SJSA1 (cell line): ENCODE measurements at regions not wholly inside any gene's neighbourhood (a gene's known extent, or its start where the extent isn't known, plus 50 kb on each side); places are given as distances from the start of the nearest gene placed in this dataset.

Experiments
- DNase-seq, 2 experiments: peaks; one replicate each; pipeline ENCODE4 v3.0.0-alpha.2; 2015 to 2020; ENCODE audit warnings: low spot score in 2 of 2, low read depth in 1 of 2
- H3K27ac ChIP-seq: fragments of 250-450 bp; sonication (Bioruptor Pico); 2 replicates; pipeline ENCODE4 v1.5.1; 2020; ENCODE audit warnings: mild to moderate bottlenecking, moderate library complexity
- H3K27me3 ChIP-seq: fragments of 250-450 bp; sonication (Bioruptor Pico); replicated peaks from 2 replicates; pipeline ENCODE4 v1.5.1; 2020; ENCODE audit warnings: mild to moderate bottlenecking, moderate library complexity
- H3K36me3 ChIP-seq: fragments of 250-450 bp; sonication (Bioruptor Pico); 2 replicates; pipeline ENCODE4 v1.5.1; 2020; ENCODE audit warnings: mild to moderate bottlenecking
- H3K4me1 ChIP-seq: fragments of 250-450 bp; sonication (Bioruptor Pico); replicated peaks from 2 replicates; pipeline ENCODE4 v1.6.1; 2021; ENCODE audit warnings: mild to moderate bottlenecking
- H3K4me3 ChIP-seq: fragments of 250-450 bp; sonication (Bioruptor Pico); 2 replicates; pipeline ENCODE4 v1.5.1; 2020; ENCODE audit warnings: mild to moderate bottlenecking
- H3K9me3 ChIP-seq: fragments of 250-450 bp; sonication (Bioruptor Pico); replicated peaks from 2 replicates; pipeline ENCODE4 v1.5.1; 2020; ENCODE audit warnings: mild to moderate bottlenecking

DNA sequence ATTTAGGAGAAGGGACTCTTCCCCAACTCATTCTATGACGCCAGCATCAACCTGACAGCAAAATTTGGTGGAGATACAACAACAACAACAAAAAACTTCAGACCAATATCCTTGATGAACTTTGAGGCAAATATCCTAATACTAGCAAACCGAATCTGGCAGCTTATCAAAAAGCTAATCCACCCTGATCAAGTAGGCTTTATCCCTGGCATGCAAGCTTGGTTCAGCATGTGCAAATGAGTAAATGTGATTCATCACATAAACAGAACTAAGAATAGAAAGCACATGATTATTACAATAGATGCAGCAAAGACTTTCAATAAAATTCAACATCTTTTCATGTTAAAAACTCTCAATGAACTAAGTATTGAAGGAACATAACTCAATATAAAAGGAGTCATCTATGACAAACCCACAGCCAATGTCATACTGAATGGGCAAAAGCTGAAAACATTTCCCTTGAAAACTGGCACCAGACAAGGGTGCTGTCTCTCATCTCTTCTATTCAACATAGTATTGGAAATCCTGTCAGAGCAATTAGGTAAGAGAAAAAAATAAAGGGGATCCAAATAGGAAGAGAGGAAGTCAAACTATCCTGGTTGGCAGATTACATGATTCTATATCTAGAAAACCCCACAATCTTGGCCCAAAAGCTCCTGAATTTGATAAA lies 233.3 kb downstream of the CCDC59 start:
- no peaks in the 10 kb centered on the region for H3K36me3 ChIP-seq
- no peaks in the 10 kb centered on the region for H3K4me1 ChIP-seq
- no peak overlapping the region for H3K27ac ChIP-seq
- DNase-seq = no peak
- H3K9me3 ChIP-seq = no peaks in the 10 kb centered on the region
- no peaks in the 10 kb centered on the region for H3K27me3 ChIP-seq
- no peak overlapping the region for H3K4me3 ChIP-seq

DNA sequence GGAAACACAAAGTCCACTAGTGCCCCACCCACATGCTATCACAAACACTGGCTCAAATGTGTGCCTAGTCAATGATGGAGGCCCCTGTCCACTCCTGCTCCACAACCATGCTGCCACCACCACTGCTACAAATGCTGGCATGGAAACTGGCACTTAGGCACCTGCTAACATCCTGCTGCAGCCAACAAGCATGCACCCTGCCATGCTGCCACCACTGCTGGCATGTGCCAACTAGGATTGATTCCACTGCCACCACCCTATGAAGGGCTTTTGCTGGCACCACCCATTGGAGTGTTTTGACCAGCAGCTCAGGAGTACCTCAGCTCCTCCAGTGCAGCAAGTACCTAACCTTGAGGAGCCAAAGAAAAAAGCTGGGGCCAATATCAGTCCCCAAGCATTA lies 236.6 kb downstream of the CCDC59 start:
- no peak for DNase-seq
- H3K4me3 ChIP-seq = no peak overlapping the region
- no peak overlapping the region for H3K27ac ChIP-seq
- H3K27me3 ChIP-seq = no peaks in the 10 kb centered on the region
- no peaks in the 10 kb centered on the region for H3K4me1 ChIP-seq
- no peaks in the 10 kb centered on the region for H3K36me3 ChIP-seq
- H3K9me3 ChIP-seq = no peaks in the 10 kb centered on the region

DNA sequence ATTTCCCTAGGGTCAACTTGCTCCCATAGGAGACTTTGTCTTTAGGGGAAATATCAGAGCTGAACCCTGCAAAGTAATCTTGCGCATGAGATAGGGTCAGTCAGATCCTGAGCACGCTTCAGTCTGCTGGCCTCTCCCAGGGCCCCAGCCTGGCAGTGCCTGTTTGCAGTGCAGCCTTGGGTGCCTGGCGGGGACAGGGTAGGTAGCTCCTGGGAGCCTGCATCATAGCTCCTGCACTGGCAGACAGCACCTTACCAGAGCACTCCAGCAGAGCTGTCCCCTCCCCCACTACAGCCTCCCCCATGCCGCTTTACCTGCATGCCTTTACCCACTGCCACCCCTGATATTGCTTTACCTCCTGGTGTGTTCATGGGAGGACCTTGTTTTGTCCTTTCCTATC lies 237.3 kb downstream of the CCDC59 start:
- DNase-seq = no peak
- Histone ChIP-seq H3K4me3 (no peak overlapping the region), H3K36me3 (no peaks in the 10 kb centered on the region), H3K27ac (no peak overlapping the region), H3K4me1 (no peaks in the 10 kb centered on the region), H3K9me3 (no peaks in the 10 kb centered on the region), H3K27me3 (no peaks in the 10 kb centered on the region)

DNA sequence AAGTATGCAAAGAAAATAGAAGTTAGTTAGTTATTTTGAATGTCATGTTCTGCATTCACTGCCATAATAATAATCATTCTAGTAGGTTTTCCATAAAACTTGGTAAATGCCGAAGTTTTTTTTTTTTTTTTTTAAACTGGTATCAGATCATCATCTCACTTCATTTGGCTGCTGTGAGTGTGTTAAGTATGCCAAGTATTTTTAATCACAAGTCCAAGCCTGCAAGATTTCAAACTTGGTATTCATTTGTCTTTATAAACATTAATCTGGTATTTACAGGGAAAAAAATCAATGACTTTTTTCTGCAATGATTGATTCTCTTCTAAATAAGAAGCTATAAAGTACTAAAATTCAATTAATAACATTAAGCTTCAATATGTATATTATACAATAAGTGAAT lies 248.9 kb downstream of the CCDC59 start:
- no peak for DNase-seq
- no peaks in the 10 kb centered on the region for H3K27me3 ChIP-seq
- no peaks in the 10 kb centered on the region for H3K4me1 ChIP-seq
- H3K4me3 ChIP-seq = no peak overlapping the region
- no peaks in the 10 kb centered on the region for H3K36me3 ChIP-seq
- no peaks in the 10 kb centered on the region for H3K9me3 ChIP-seq
- no peak overlapping the region for H3K27ac ChIP-seq

DNA sequence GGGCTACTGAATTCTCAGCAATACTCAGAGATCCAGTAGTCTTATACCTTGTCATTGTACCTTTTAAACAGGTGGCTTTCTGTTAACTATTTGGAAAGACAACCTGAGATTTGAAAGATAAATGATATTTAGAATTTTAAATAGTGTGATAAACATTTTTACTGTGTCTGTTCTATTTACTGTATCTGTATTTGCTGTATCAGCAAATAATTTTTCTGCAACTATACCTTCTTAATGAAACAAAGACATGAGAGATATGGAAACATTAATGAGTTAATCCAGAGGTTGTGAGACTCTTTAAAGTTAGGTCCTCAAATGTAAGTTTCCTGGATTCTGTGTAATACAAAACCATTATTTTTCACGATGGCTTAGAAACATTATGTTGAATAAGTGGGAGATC lies 249.6 kb downstream of the CCDC59 start:
- Histone ChIP-seq H3K27me3 (no peaks in the 10 kb centered on the region), H3K4me3 (no peak overlapping the region), H3K27ac (no peak overlapping the region), H3K36me3 (no peaks in the 10 kb centered on the region), H3K4me1 (no peaks in the 10 kb centered on the region), H3K9me3 (no peaks in the 10 kb centered on the region)
- DNase-seq = no peak

DNA sequence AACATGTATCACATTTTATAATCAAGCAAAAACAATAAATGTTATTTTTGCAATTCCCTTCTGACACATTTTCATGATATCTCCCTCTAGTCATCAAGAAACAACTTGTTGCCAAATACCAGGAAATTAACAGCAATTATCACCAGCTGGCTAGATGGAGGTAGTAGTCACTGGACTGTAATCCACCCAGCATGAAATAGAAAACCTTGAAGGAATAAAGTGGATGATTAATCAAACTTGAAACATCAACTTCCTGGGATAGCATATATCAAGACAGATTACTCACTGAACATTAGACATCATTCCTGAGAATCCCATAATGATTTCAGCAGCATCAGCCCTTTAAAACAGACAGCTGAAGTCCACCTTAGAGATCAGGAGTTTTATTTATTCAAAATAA lies 259.0 kb downstream of the CCDC59 start:
- Histone ChIP-seq H3K4me3 (no peak overlapping the region), H3K27ac (no peak overlapping the region), H3K27me3 (no peaks in the 10 kb centered on the region), H3K4me1 (no peaks in the 10 kb centered on the region), H3K36me3 (no peaks in the 10 kb centered on the region), H3K9me3 (peaks cover 2% of the 10 kb centered on the region; the same call in 1 of the 2 replicates)
- no peak for DNase-seq

DNA sequence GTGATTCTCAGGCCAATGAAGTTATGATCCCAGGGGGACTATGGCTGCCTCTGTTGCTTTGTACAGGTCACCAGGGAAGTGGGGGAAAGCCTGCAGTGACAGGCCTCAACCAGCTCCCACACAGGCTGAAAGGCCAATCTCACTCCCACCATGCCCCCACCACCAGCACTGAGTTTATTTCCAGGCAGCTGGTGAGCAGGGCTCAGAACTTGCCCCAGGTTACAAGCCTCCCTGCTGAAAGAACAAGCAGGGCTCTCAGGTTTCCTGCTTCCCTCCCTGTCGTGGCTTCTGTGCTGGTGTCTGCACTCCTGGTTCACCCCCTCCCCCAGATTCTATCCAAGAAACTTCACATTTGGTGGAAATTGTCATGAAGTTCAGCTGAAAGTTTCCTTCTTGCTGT lies 260.3 kb downstream of the CCDC59 start:
- DNase-seq = no peak
- H3K9me3 ChIP-seq = peaks cover 2% of the 10 kb centered on the region; the same call in 1 of the 2 replicates
- no peaks in the 10 kb centered on the region for H3K27me3 ChIP-seq
- no peak overlapping the region for H3K27ac ChIP-seq
- no peak overlapping the region for H3K4me3 ChIP-seq
- no peaks in the 10 kb centered on the region for H3K4me1 ChIP-seq
- no peaks in the 10 kb centered on the region for H3K36me3 ChIP-seq

DNA sequence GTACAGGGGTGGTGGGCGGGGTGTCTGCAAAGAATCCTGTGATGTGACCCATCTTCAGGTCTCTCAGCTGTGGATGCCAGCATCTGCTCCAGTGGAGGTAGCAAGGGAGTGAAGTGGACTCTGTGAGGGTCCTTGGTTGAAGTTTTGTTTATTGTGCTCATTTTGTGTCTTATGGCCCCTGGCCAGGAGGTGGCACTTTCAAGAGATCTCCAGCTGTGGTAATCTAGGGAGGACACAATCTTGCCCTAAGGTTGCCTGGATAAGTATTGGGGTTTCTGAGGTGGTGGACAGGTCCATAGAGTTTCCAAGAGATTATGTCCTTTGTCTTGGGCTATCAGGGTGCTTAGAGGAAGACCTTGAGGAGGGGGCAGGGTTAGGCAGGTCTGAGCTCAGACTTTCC lies 260.7 kb downstream of the CCDC59 start:
- Histone ChIP-seq H3K27me3 (no peaks in the 10 kb centered on the region), H3K27ac (no peak overlapping the region), H3K4me1 (no peaks in the 10 kb centered on the region), H3K9me3 (peaks cover 2% of the 10 kb centered on the region; the same call in 1 of the 2 replicates), H3K4me3 (no peak overlapping the region), H3K36me3 (no peaks in the 10 kb centered on the region)
- DNase-seq = no peak

DNA sequence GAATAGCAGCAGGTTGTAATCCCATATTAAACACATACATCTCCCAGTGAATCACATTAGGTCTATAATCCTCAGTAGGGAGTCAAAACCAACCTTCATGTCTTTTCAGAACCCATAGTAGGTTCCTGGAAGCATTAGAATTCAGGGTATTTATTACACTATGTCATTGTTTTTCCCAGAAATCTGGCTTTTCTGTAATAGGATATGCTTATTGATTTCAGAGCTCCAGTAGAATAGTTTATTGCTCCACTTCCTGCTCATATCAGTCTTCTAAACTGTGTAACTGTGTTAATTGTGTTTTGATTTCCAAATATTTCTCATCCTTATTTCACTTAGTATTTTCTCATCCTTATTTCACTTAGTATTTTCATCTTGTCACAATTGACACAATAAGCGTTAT lies 268.0 kb downstream of the CCDC59 start:
- Histone ChIP-seq H3K36me3 (no peaks in the 10 kb centered on the region), H3K4me3 (no peak overlapping the region), H3K9me3 (no peaks in the 10 kb centered on the region), H3K4me1 (no peaks in the 10 kb centered on the region), H3K27me3 (no peaks in the 10 kb centered on the region), H3K27ac (no peak overlapping the region)
- no peak for DNase-seq

DNA sequence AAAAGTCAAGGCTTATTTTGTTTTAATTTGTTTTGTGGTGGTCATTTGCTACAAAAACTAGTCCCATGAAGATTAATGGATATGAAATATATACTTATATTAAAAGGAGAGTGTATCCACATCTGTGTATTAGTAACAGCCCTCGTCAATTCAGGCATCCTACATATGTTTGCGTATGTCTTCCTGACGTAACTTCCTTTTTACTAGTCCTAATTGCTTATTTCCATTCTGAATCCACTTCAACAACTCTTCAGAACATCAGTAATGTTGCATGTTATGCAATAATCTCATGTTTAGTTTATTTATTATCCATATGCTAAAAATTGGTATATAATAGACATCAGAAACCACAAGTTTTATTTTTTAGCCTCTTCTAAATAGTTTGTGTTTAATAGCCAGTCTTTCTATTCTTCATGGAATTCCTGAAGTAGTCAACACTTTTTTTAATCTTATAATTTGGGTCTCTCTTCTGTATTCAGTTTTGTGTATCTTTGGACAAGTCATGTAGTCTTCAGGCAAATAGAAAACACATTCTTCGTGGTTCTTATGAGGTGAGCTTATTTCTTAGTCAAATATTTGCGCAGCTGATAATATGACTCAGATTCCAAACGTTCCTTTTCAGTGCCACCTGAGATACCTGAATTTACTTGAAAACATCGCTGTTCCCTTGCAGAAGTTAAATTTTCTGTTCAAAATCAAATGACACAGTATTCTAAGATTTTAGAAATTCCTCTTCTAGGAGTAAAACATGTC lies 268.6 kb downstream of the CCDC59 start:
- no peak overlapping the region for H3K27ac ChIP-seq
- no peak overlapping the region for H3K4me3 ChIP-seq
- H3K4me1 ChIP-seq = no peaks in the 10 kb centered on the region
- DNase-seq = no peak
- no peaks in the 10 kb centered on the region for H3K36me3 ChIP-seq
- no peaks in the 10 kb centered on the region for H3K9me3 ChIP-seq
- no peaks in the 10 kb centered on the region for H3K27me3 ChIP-seq

DNA sequence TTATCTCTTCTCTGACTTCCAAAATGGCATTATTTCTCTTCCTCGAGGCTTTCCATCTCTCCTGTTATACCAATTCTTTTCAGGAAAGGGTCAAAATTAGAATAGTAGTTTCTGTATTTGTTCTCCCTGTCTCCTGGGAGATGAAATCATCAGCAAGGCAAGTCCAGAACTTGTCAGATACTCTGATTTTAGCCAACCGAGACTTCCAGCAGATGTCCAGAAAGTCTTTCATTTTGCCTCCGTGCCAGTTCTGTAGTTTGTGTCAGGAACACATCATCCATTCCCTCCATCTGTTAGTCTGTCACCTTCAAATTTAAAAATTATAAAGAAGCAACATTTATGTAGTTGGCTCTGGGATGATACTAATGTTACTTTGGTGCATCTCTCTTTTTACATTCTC lies 275.7 kb downstream of the CCDC59 start:
- no peaks in the 10 kb centered on the region for H3K27me3 ChIP-seq
- H3K4me1 ChIP-seq = no peaks in the 10 kb centered on the region
- DNase-seq = no peak
- no peak overlapping the region for H3K4me3 ChIP-seq
- H3K27ac ChIP-seq = no peak overlapping the region
- no peaks in the 10 kb centered on the region for H3K36me3 ChIP-seq
- no peaks in the 10 kb centered on the region for H3K9me3 ChIP-seq

DNA sequence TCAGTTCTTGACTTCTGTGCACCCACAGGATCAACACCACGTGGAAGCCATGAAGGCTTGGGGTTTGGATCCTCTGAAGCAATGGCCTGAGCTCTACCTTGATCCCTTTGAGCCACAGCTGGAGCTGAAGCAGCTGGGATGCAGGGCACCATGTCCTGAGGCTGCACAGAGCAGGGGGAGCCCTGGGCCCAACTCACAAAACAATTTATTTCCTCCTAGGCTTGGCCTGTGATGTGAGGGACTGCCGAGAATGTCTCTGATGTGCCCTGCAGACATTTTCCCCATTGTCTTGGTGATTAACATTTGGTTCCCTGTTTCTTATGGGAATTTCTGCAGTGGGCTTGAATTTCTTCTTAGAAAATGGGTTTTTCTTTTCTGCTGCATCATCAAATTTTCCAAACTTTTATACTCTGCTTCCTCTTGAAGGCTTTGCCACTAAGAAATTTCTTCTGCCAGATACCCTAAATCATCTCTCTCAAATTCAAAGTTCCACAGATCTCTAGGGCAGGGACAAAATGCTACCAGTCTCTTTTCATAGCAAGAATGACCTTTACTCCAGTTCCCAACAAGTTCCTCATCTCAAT lies 288.2 kb downstream of the CCDC59 start:
- H3K9me3 ChIP-seq = 0 out of 2 replicates have a peak, but pooled peaks cover 3% of the 10 kb centered on the region
- H3K27ac ChIP-seq = no peak overlapping the region
- DNase-seq = no peak
- no peaks in the 10 kb centered on the region for H3K4me1 ChIP-seq
- H3K4me3 ChIP-seq = no peak overlapping the region
- H3K36me3 ChIP-seq = no peaks in the 10 kb centered on the region
- no peaks in the 10 kb centered on the region for H3K27me3 ChIP-seq

DNA sequence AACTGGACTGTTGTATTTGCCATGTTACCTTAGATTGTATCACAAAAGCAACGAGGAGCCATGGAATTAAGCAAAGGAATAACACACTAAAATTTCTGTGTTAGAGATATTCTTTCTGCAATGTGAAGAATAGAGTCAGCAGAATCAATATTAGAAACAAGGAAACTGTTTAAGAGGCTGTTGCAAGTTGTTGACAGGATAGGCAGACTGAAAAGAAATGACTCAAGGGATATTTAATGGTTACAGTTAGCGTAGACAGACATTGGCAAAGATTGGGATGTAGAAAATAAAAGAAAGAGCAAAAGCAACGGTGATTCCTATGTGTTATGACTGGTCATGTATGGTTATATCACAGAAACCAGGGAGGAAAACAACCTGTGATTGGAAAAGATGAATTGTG lies 299.0 kb upstream of the PPFIA2 start:
- no peaks in the 10 kb centered on the region for H3K27me3 ChIP-seq
- H3K9me3 ChIP-seq = no peaks in the 10 kb centered on the region
- H3K27ac ChIP-seq = no peak overlapping the region
- no peaks in the 10 kb centered on the region for H3K4me1 ChIP-seq
- no peaks in the 10 kb centered on the region for H3K36me3 ChIP-seq
- DNase-seq = no peak
- H3K4me3 ChIP-seq = no peak overlapping the region

DNA sequence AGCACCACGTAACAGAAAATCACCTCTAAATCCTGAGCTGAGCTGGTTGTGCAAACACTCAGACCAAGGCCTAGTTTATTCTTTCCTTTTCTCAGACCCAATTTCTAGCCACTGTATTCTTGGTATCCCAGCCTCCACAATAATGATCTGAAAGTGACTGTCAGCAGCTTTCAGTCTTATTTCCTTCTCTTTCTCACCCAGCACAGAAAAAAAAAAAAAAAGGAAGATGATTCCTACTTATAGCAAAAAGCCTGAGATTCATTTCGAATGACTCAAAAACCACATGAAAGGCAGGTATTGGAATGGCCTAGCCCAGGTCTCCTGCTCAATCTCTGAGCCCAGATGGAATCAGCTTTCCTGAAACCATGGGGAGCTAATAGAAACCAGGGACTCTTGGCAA lies 298.6 kb upstream of the PPFIA2 start:
- Histone ChIP-seq H3K36me3 (no peaks in the 10 kb centered on the region), H3K9me3 (no peaks in the 10 kb centered on the region), H3K4me3 (no peak overlapping the region), H3K27ac (no peak overlapping the region), H3K27me3 (no peaks in the 10 kb centered on the region), H3K4me1 (no peaks in the 10 kb centered on the region)
- DNase-seq = no peak
